Muscle layer of colon (tissue), 2 donors: ENCODE measurements at regions not wholly inside any gene's neighbourhood (a gene's known extent, or its start where the extent isn't known, plus 50 kb on each side); places are given as distances from the start of the nearest gene placed in this dataset.
"Not testable (repeated sequence)": the region's sequence is repeated elsewhere in the genome, so short reads cannot be mapped to it uniquely, and the experiment has no call there.

Experiments
- H3K27ac ChIP-seq: one replicate; pipeline ENCODE4 v1.7.0; 2013; ENCODE audit warnings: low read depth, mild to moderate bottlenecking, low read length, moderate library complexity
- H3K27me3 ChIP-seq, 2 donors: one replicate each; pipeline ENCODE4 v1.7.0; 2013; ENCODE audit warnings: low read length in 2 of 2, mild to moderate bottlenecking in 2 of 2; ENCODE audit not compliant: insufficient read depth in 2 of 2, control insufficient read depth in 1 of 2
- H3K36me3 ChIP-seq: one replicate; pipeline ENCODE4 v1.7.0; 2013; ENCODE audit warnings: mild to moderate bottlenecking, low read length; ENCODE audit not compliant: insufficient read depth
- H3K4me1 ChIP-seq: one replicate; pipeline ENCODE4 v1.7.0; 2013; ENCODE audit warnings: mild to moderate bottlenecking, low read length; ENCODE audit not compliant: insufficient read depth
- H3K4me3 ChIP-seq, 2 donors: one replicate each; pipeline ENCODE4 v1.7.0; 2013; ENCODE audit warnings: low read length in 2 of 2, low read depth in 1 of 2, mild to moderate bottlenecking in 1 of 2, moderate library complexity in 1 of 2
- H3K9ac ChIP-seq: one replicate; pipeline ENCODE4 v1.7.0; 2013; ENCODE audit warnings: low read length
- H3K9me3 ChIP-seq: one replicate; pipeline ENCODE4 v1.7.0; 2013; ENCODE audit warnings: mild to moderate bottlenecking, low read length
- donor health status: abdominal sarcoma.
- donor health status: Adenocarcinoma of cecum.

DNA sequence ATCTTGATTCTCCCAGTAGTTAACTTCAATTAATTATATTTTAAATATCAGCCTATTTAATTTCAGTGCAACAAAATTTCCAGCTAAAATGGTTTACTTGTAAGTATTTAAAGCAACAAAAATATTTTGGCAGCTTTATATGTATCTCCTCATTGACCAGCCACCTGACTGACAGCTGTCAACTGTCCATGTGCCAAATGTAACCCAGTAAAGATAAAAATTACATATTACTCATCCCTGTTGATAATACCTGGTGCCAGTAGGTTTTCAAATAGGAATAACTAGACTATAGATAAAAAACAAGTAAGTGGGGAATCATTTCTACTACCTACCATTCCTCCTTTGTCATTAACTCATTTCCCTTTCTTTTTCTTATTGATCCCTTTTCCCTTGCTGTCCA, 341.9 kb downstream of the TYW1 start:
- H3K4me3 ChIP-seq, H3K27ac ChIP-seq, H3K36me3 ChIP-seq, H3K27me3 ChIP-seq, H3K9me3 ChIP-seq, H3K9ac ChIP-seq, H3K4me1 ChIP-seq: not testable (repeated sequence)

DNA sequence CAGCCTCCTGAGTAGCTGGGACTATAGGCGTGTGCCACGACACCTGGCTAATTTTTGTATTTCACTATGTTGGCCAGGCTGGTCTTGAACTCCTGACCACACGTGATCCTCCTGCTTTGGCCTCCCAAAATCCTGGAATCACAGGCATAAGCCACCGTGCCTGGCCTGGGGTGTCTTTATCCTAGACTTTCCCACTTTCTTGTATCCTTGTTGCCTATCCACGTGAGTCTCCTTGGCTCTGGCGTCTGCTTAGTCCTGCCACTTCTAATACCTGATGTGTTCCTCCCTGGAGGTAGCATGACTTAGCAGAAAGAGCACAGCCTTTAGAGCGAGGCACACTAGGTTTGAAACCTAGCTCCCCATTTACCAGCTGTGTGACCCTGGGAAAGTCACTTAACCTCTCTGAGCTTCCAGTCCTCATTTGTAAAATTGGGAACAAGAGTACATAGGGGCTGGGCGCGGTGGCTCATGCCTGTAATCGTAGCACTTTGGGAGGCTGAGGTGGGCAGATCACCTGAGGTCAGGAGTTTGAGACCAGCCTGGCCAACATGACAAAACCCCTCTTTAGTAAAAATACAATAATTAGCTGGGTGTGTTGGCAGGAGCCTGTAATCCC, 344.6 kb downstream of the TYW1 start:
- Histone ChIP-seq H3K9ac (no peak overlapping the region), H3K4me3 (no peak overlapping the region), H3K4me1 (no peaks in the 10 kb centered on the region), H3K27me3 (no peaks in the 10 kb centered on the region), H3K36me3 (peaks cover 10% of the 10 kb centered on the region), H3K9me3 (no peaks in the 10 kb centered on the region), H3K27ac (no peak overlapping the region)

DNA sequence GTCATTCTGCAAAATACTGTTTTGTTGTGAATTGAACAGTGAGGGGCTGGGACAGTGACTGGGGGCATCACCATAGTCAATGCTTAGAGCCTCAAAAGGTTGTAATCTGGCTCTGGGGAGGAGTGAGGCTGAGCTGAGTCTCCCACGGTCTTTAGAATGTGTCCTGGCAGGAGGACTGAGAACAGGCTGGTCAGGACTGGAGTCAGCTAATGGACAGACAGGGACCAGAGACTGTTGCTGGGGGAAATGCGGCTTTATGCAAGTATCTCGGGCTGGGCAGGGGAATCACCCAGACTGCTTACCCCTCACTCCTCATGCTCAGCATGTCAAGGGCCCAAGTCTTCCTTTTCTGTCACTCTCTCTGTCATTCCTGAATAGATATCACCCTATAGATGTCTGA, 346.5 kb downstream of the TYW1 start:
- Histone ChIP-seq H3K9ac (no peak overlapping the region), H3K4me3 (no peak overlapping the region), H3K9me3 (no peaks in the 10 kb centered on the region), H3K27ac (no peak overlapping the region), H3K4me1 (no peaks in the 10 kb centered on the region), H3K27me3 (no peaks in the 10 kb centered on the region), H3K36me3 (peaks cover 10% of the 10 kb centered on the region)

DNA sequence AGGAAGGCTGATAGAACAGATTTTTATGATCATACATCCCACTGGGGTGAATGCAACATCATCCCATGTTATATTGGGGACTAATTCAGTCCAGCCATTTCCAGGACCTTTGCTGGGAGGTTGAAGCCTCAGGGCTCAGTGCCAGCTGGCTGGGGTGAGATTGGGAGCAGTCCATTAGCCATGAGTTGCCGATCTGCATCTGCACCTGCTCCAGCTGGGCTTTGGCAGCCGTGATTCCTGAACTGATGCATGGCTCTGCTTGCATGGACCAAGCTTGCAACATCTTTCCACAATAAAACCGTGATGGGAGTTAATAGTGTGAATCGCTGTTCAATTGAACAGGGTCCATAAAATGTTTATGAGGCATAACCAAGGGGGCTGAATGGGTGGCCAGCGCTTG, 346.9 kb downstream of the TYW1 start:
- Histone ChIP-seq H3K27me3 (no peaks in the 10 kb centered on the region), H3K4me3 (no peak overlapping the region), H3K36me3 (peaks cover 10% of the 10 kb centered on the region), H3K27ac (no peak overlapping the region), H3K4me1 (no peaks in the 10 kb centered on the region), H3K9ac (no peak overlapping the region), H3K9me3 (no peaks in the 10 kb centered on the region)

DNA sequence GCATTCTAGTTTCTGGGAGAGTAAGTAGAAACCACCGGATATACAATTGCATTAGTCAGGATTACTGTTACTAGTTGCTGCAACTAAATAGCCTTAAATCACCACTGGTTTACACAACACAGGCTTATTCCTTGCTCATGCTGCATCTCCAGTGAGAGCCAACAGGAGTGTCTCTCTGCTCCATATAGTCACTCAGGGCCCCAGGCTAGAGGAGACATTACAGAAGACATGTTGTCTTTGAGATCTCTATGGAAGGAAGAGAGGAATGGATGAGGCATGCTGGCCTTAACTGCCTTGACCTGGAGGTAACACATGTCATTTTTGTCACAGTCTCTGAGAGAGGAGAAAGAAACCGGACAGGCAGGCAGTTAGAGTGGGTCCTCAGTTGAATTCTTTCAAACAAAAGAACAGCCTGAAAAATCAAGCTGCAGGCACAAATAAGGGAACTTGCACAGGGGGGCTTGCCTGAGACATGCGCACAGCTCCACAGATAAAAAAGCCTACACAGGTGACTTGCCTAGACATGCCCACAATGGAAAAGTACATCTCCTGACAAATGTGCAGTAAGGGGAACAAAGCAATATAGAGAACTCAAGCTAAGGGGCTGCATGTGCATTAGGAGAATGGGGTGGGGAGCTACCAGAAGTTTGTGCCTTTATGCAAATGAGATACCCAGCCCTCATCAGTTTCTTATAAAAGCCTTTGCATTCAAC, 348.0 kb downstream of the TYW1 start:
- no peak overlapping the region for H3K9ac ChIP-seq
- no peak overlapping the region for H3K27ac ChIP-seq
- H3K4me1 ChIP-seq = no peaks in the 10 kb centered on the region
- H3K27me3 ChIP-seq = no peaks in the 10 kb centered on the region
- H3K36me3 ChIP-seq = peaks cover 10% of the 10 kb centered on the region
- no peaks in the 10 kb centered on the region for H3K9me3 ChIP-seq
- H3K4me3 ChIP-seq = no peak overlapping the region

DNA sequence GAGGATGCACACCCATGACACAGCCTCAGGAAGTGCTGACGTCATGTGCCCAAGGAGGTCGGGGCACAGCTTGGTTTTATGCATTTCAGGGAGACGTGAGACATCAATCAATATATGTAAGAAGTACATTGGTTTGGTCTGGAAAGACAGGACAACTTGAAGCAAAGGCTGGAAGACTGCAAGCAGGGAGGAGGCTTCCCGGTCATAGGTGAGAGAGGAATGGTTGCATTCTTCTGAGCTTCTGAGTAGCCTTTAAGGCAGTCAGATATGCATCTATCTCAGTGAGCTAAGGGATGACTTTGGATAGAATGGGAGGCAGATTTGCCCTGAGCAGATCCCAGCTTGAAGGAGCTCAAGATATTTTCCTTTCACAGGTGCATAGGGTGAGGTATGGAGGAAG, 349.5 kb downstream of the TYW1 start:
- Histone ChIP-seq H3K4me3 (no peak overlapping the region), H3K27ac (no peak overlapping the region), H3K4me1 (no peaks in the 10 kb centered on the region), H3K9me3 (no peaks in the 10 kb centered on the region), H3K36me3 (peaks cover 10% of the 10 kb centered on the region), H3K27me3 (no peaks in the 10 kb centered on the region), H3K9ac (no peak overlapping the region)

DNA sequence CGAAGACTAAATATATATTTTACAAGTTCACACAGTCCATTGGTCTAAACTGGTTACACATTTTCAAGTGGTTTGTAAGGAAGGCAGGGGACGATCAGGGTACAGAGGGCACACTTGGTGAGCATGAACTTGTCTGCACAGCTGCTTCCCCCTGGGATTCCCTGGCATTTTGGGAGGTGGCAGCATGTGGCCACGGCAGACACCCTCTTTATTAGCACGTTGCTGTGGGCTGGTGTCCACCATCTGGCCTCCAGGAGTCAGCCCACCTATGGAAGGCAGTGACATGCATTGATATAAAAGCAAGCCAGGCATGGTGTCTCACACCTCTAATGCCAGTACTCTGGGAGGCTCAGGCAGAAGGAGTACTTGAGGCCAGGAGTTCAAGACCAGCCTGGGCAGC, 350.2 kb downstream of the TYW1 start:
- Histone ChIP-seq H3K27me3 (no peaks in the 10 kb centered on the region), H3K27ac (no peak overlapping the region), H3K9me3 (no peaks in the 10 kb centered on the region), H3K4me3 (no peak overlapping the region), H3K4me1 (no peaks in the 10 kb centered on the region), H3K9ac (no peak overlapping the region), H3K36me3 (peaks cover 10% of the 10 kb centered on the region)

DNA sequence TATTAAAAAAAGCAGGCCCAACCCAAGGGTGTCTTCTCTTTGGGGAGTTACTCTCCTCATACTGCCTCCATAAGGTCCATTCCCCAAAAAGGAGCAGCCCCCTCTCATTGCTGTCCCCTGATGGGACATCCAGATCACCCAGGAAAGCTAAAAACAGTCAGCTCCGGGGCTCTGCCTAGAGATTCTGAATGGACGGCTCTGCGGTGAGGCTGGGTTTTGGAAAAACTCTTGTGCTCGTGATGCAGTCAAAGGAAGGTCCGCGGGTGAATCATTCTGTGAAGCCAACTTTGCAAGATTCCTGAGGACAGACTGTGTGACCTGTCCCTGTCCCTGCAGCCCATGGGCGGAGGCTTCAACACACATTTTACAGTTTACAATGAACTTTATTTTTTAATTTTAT, 351.5 kb downstream of the TYW1 start:
- Histone ChIP-seq H3K36me3 (peaks cover 10% of the 10 kb centered on the region), H3K9ac (no peak overlapping the region), H3K27me3 (no peaks in the 10 kb centered on the region), H3K27ac (no peak overlapping the region), H3K4me3 (no peak overlapping the region), H3K9me3 (no peaks in the 10 kb centered on the region), H3K4me1 (no peaks in the 10 kb centered on the region)

DNA sequence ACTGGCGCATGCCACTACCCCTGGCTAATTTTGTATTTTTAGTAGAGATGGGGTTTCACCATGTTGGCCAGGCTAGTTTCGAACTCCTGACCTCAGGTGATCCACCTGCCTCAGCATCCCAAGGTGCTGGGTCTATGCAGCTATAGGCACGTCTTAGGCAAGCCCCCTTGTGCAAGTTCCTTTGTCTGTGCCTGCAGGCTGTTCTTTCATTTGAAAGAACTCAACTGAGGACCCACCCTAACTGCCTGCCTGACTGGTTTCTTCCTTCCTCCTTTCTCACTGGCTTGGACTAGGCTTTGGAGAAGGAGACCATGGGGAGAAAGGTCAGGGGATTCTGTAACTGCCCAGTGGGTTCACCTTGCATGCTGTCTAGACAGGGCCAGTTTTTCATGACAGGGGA, 361.0 kb downstream of the TYW1 start:
- H3K9me3 ChIP-seq, H3K27me3 ChIP-seq, H3K9ac ChIP-seq, H3K4me3 ChIP-seq, H3K36me3 ChIP-seq, H3K27ac ChIP-seq, H3K4me1 ChIP-seq: not testable (repeated sequence)

DNA sequence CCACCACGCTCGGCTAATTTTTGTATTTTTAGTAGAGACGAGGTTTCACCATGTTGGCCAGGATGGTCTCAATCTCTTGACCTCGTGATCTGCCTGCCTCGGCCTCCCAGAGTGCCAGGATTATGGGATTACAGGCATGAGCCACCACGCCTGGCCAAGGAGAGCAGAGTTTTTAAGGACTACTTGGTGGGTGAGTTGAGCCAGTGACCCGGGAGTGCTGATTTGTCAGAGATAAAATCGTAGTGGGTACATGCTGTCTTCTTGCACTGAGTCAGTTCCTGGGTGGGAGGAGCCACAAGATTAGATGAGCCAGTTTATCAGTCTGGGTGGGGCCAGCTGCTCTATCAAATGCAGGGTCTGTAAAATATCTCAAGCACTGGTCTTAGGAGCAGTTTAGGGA, 361.7 kb downstream of the TYW1 start:
- H3K27me3 ChIP-seq, H3K36me3 ChIP-seq, H3K4me1 ChIP-seq, H3K9ac ChIP-seq, H3K9me3 ChIP-seq, H3K27ac ChIP-seq, H3K4me3 ChIP-seq: not testable (repeated sequence)

DNA sequence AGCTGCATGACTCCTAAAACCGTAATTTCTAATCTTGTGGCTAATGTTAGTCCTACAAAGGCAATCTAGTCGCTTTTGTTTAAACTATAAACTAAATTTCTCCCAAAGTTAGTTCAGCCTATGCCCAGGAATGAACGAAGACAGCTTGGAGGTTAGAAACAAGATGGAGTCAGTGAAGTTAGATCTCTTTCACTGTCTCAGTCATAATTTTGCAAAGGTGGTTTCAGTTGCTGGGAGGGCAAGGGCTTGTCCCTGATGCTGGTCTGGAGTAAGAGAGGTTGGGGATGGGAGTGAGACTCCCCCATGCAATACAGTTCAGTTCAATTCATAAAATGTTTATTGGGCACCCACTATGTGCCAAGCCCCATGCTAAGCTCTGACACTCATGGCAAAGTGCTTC, 362.1 kb downstream of the TYW1 start:
- H3K27ac ChIP-seq, H3K9ac ChIP-seq, H3K4me1 ChIP-seq, H3K27me3 ChIP-seq, H3K36me3 ChIP-seq, H3K9me3 ChIP-seq, H3K4me3 ChIP-seq: not testable (repeated sequence)

DNA sequence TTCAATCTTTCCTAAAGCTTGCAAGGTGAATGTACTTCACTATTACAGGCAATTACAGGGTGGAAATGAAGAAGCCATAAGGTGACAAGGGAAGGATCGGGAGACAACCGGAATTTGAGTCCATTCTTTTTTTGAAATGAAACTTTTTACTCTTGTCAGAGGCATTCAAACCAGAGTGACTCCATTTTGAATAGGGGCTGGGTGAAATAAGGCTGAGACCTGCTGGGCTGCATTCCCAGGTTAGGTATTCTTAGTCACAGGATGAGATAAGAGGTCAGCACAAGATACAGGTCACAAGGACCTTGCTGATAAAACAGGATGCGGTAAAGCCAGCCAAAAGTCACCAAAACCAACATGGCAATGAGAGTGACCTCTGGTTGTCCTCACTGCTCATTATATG, 363.3 kb downstream of the TYW1 start:
- Histone ChIP-seq H3K9ac (no peak overlapping the region), H3K4me3 (no peak overlapping the region), H3K36me3 (no peaks in the 10 kb centered on the region), H3K27me3 (no peaks in the 10 kb centered on the region), H3K9me3 (no peaks in the 10 kb centered on the region), H3K27ac (no peak overlapping the region), H3K4me1 (no peaks in the 10 kb centered on the region)
